ENCODE measurements at regions not wholly inside any gene's neighbourhood (a gene's known extent, or its start where the extent isn't known, plus 50 kb on each side); places are given as distances from the start of the nearest gene placed in this dataset.
A peak's percentile ranks its signal among the peaks of the same experiment; 100 is the strongest.

DNA sequence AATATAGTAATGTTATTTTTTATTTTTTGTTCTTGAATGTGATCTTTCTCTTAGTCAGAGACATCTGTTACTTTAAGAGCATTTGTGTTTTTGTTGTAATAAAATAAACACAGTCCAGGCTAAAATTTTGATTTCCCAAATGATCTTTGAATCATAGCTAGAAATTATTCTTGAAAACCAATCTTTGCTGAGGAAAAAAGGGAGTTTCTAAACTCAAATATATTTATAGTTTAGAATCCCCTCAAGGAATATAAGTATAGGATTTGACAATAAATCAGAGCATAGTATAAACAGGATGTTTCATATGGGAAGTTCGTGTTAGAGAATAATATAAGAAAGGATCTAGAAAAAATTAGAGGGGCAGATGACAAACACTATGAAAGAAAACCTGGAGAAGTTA lies 118.8 kb upstream of the ADAMTS19 start:
- no peak for DNase-seq (ENCODE audit: low read depth in 2 of 2)

DNA sequence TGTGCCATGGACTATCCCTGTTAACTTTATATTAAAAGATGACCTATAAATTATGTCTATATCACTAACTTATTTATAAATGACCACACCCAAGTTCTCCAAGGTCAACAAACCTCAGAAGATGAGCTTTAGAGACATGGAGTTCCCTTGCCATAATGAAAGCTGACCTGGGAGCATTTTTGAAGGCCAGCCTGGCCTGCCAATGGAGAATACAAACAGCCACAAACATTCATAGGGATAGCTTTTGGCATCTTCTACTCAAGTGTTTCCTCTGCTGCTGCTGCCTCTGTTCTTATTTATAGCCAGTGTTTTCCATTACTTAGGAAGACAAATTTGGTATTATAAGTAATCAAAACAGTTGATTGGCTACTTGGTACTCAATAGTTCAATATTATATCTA lies 117.3 kb upstream of the ADAMTS19 start:
- DNase-seq (ENCODE audit: low read depth in 2 of 2) = no peak

DNA sequence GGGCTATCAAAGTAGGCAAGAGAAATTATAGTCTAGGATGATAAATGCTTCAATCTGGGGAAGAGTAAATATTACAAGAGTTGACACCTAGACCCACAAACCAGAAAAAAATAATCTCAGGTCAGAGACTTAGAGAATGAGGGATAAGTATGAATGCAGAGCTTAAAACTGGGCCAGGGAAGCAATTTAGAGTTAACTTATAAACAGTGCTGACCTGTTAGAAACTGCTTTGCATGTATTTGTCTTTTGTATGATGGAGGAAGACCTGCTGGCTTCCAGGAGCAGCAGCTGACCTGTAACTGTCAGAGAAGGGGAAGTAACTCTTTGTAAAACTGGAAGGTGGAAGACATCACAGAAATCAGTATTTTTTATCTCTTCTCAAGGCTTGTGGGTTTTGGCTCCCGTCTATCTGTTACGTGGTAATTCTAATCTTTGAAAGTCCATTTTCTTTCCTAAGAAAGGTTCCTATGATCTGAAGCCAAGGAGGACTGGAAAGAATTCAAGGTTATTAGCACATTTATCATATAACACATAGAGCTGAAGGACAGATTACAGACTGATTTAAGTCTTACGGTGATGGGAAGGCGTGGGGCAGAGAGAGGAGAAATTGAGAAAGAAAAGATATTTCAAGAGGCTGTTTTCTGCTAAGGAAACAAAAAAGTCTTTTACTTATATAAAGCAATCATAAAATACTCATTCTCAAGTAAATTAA lies 114.7 kb upstream of the ADAMTS19 start:
- no peak for DNase-seq (ENCODE audit: low read depth in 2 of 2)

DNA sequence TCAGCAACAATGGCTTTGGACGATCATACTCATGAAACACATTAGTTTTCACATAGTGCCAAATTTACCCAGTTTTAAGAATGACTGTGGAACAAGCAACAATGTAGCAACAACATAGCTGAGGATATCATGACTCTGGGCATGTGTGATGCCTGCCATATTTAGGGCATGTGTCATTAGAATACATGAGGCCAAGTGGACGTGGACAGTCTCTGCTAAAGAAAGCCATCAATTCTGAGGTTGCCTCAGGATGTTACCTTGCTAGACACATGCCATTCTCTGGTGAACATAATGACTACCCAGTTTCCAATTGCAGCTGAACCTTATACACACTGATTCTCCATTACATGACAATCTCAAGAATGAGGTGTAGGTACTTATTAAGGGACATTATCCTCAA lies 103.3 kb upstream of the ADAMTS19 start:
- no peak for DNase-seq (ENCODE audit: low read depth in 2 of 2)

DNA sequence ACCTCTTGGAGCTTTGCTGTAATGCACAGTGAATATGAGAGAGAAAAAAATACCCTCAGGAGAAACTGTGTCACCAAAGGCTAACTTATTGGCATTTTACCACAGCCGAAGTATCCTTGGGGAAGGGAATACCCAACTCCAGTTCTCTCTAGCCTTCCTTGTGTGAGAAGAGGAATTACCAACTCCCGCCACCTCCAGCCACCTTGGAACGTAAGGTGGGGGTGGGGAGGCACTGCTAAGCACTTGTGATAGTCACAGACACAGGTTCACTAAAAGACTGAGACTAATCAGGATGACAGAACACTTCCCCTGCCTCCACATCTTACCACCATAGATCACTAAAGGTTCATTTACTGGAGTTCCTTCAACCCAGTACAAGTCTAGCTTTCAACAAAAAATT lies 102.0 kb upstream of the ADAMTS19 start:
- no peak for DNase-seq (ENCODE audit: low read depth in 2 of 2)

DNA sequence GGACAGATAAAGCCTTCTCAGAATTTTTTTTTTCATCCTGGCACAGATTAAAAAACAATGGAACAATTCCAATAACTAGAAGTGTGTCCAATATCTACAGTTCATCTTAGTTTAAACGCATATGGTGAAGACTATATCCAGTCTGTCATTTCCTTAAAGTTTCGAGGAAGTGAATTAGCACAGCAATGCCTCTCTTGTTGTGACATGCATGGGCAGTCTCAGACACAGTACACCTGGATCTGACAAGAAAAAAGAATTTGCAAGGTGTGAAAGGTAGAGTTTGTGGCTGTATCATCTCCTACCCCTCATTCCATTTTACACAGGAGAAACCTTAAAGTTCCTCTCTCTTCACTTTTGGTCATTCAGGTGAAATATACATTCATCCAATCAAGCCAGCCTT lies 100.6 kb upstream of the ADAMTS19 start:
- DNase-seq (ENCODE audit: low read depth in 2 of 2) = no peak

DNA sequence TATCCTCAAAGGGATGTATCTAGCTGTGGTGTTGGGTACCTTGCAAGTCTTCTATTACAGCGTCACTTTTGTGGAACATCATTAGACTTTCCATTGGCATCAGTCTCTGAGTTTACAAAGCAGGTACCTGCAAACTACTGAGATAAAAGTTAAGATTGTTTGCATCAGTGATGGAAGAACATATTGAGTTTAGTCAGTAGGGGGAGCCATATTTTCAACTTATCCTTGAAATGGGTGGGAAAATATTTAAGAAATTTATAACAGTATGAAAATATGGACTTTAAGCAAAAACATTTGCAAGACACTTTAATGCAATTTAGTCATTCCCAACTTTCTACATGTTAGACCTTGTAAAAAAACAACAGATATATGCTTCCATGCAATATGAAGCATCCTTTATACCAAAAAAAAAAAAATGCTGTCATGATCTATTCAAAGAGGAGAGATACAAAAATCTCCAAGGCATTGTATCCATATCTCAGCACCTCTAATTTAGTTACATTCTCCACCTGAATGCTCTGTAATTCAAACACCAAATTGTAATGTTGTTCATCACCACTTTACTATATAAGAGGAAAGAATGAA lies 98.6 kb upstream of the ADAMTS19 start:
- peak in 1 of 2 donors; percentile 1 for DNase-seq (ENCODE audit: low read depth in 2 of 2)

DNA sequence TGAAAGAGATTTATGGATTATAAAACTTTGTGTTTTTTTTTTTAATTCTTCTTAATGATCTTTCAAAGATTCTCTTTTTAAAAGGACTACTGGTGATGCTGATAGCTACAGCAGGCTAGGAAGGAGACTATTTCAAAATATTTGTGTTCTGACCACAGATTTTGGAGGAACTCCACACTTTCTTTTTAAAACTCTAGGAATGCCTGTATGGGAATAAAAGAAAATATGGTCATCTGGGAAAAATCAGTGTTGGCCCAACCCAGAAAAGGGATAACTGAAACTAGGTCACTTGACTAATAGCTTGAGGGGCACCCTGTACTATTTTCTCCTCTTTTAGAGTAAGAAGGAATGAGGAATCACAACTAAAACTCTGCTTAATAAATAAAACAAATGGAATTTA lies 97.6 kb upstream of the ADAMTS19 start:
- DNase-seq (ENCODE audit: low read depth in 2 of 2) = no peak

DNA sequence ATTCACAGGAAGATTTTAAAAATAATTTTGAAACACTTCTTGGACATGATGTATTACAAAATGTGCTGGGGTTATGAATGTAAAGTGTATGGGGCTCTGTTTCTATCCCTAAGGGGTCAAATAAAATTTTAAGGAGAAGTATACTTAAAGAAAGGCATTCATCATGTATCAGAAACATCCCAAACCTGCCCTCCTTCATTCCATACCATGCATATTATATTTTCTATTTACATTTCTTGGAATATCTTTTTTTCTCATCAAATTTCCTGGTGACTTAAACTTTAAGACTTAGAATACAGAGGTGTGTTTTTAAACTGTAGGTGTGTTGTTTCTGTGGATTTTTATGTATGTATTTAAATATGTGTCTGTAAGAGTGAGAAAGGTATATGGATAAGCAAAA lies 96.1 kb upstream of the ADAMTS19 start:
- no peak for DNase-seq (ENCODE audit: low read depth in 2 of 2)

DNA sequence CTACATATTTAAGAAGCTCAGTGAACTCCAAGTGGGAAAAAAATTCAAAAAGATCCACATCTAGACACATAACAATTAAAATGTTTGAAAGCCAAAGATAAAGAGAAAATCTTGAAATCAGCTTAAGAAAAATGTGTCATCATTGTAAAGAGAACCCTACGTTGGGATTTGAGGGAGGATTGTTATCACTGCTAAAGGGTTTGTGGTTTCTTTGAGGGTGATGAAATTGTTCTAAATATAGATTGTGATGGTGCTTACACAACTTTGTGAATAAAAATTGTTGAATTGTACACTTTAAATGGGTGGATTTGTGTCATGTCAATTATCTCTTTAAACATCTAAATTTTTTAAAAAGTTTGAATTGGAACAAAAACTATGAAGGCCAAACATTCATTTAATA lies 92.2 kb upstream of the ADAMTS19 start:
- no peak for DNase-seq (ENCODE audit: low read depth in 2 of 2)

DNA sequence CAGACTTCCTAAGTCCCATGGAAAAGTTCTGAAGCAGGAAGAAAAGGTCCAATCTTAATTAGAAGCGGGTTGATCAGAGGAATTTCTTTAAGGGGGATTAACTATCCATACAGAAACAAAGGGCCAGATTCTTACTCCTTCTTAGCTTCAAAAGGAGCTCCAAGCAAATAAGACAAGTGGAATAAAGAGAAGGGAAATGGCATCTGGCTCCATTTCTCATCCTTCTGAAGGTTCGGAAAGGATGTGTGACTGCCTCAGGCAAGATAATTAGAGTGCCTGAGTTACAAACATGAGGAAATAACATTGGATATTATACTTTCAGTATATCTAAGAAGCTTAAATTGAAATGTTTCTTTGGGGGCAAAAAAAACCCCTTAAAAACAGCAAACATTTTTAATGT lies 88.1 kb upstream of the ADAMTS19 start:
- DNase-seq (ENCODE audit: low read depth in 2 of 2) = no peak

DNA sequence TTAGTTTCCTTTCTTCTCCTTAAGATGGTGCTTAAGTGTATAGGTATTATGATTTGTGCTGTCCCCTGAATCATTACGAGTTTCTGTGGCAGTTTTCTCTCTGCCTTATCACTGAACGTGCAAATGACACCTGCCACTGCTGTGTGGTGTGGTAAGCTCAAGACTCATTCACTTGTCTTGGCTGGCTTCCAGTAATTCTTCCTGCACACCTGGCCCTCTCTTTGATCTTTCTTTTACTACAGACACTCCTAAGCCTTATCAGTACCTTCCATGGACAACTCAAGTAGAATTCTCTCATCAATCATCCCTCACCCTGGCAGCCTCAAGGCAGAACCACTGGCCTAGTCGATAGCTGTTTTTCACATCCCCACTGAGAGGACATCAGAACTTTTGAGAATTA lies 82.6 kb upstream of the ADAMTS19 start:
- no peak for DNase-seq (ENCODE audit: low read depth in 2 of 2)

DNA sequence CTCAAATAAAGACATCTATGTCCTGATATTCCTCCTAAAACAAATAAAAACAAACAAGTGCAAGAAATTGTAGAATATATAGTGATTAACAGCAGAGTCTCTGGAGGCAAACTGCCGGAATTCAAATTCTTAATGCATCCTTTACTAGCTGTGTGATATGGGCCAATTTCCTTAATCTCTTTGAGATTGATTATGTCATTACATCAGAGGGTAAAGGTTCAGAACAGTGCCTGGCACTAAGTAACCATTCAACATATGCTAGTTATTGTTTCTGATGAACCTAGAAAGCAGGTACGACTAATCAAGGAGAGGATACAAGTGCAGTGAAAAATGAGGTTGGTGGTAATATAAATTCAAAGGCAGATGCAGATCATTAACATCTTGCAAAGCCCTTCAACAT lies 81.1 kb upstream of the ADAMTS19 start:
- no peak for DNase-seq (ENCODE audit: low read depth in 2 of 2)

DNA sequence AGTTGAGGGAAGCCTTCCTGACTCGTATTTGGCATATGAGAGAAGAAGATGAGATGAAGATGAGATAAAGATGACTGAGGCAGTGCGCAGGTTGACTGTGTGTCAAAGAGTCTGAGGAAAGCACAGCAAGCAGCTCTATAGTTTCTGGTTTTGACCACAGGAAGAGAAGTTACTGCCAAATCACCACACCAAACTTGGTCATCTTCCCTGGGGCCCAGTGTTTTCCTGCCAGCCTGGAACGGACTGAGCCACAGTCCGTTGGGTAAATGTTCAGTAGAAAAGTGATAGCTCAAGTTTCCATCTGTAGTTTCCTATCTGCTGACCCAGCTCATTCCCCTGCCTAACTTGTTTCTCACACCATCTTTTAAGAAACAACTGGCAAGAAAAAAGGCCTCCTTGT lies 80.7 kb upstream of the ADAMTS19 start:
- DNase-seq (ENCODE audit: low read depth in 2 of 2) = no peak

DNA sequence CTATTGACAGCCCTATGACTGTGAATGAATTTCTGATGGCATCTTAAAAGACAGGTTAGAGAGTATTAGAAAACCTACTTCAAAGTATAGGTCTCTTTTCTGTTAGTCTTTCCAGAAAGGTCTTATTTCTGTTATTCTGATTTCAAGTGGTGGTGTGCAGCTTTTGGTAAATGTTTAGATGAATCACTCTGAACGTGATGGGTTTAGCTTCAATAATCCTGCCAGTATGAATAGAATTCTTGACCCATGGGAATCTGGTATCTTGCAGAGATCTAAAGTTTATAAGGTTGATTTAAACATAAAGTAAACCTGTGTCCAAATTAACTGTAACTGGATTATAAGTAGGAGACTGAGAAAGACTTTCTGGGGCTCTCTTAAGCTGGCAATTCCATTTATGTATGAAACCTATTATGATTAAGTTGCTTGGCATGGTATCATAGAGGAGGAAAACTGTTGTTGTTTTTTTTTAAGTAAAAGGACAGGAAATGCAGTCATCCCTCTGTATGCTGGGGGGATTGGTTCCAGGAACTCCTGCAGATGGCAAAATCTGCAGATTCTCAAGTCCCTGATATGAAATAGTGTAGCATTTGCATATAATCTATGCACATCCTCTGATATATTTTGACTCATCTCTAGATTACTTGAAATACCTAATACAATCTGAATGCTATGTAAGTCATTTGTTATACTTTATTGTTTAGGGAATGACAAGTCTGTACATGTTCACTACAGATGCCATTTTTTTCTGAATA lies 77.0 kb upstream of the ADAMTS19 start:
- DNase-seq (ENCODE audit: low read depth in 2 of 2) = no peak

DNA sequence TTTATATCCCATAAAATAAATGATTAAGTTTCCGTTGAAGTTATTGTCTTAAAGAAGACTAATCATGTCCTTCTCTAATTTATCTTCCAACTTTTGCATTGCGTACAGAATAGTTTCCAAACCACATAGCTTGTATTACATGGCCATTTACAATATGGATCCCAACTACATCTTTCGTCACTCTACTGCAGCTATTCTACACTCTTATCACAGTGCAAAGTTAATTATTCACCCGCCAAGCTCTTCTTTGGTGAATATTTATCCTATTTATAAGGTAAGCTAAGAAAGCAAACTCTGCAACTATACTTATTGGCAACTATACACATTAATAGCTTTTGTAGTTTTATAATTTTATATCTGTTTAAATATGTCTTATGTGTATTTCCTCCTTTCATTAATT lies 75.9 kb upstream of the ADAMTS19 start:
- DNase-seq (ENCODE audit: low read depth in 2 of 2) = no peak

DNA sequence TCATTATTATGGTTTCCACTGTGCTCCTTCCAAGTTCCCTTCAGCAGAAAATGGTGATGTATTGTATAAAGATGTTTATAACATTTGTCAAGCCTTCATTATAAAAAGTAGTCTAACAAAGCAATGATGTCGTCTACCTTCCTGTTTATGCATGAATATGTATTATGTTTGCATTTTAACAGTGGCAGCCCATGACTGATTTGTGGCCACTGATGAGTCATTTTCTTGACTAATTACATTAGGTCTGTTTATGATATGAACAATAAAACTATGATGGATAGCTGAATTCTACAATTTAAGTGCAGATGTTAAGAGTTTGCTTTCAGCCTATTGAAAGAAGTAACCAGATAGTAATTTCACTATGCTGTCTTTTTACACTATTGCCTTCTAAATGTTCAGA lies 75.4 kb upstream of the ADAMTS19 start:
- no peak for DNase-seq (ENCODE audit: low read depth in 2 of 2)

DNA sequence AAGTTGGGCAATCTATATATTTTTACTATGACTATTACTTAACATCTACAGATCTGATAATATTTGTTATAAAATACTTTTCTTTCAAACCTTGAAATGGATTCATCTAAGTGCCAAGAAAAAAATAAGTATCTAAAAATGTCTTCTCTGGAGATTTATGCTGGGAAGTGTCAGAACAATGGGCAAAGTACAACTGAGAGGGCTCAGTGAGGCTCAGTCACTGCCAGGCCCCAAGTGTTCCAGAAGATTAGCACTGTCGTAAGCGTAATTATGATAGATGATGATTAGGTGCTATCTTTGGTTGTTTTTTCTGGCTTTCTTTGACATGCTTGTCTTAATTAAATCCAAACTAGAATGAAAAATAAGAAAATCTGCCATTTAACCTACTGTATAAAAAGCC lies 72.2 kb upstream of the ADAMTS19 start:
- no peak for DNase-seq (ENCODE audit: low read depth in 2 of 2)

DNA sequence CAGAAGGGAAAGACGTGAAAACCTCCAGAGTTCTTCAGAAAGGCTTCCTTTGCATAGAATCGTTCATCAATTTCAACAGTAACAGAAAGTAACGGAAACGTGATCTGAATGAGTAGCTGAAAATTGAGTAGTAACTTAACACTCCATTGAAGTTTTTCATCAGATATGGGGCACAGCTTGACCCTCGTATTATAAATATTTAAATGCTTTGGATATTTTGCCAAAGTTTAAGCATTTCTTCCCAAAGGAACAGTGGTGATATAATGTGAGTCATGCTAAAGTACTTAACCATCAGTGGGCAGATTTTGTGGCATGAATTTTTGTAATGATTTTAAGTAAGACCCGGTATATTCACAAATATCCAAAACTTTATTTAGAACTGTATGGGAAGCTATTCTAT lies 67.4 kb upstream of the ADAMTS19 start:
- DNase-seq (ENCODE audit: low read depth in 2 of 2) = no peak

DNA sequence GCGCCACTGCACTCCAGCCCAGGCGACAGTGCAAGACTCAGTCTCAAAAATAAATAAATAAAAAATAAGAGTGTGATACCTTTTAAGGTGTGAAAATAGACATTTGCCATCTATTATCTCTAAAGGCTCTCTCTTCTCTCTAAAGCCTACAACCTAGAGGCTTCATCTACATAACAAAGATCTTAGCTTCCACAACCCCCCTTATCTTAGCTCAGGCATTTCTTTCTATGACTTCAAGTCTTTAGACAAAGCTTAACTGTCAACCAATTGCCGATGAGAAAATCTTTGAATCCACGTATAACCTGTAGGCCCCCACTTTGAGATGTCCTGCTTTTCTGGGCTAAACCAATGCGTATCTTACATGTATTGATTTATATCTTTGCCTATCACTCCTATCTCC lies 64.9 kb upstream of the ADAMTS19 start:
- DNase-seq (ENCODE audit: low read depth in 2 of 2) = no peak

DNA sequence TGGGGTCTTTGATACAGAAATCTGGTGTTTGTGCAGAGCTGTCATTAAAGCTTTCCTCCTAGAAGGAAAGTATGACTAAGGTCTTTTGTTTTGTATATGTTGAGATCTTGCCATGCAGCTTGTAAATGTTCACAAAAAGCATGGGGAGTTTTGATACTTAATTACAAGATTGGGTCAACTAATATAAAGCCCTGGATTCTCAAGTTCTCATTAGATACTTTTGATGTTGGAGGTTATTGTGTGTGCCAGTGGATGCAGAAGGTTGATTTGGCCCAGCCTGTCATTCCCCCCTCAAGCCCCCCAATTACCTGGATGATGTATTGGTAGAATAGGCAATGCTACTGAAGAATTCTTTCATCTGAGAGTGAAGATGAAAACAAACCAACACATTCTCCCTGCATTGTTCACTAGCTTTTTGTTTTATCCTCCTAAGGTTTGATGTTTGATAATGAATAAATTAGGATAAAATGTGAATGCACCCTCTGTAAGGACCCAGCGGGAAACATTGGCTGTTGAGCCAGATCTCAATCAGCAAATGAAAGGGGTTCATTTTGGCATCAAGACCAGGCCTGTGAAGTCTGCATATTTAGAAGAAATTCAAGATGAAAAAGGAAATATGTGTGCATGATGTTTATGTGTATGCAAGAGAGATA lies 61.9 kb upstream of the ADAMTS19 start:
- DNase-seq (ENCODE audit: low read depth in 2 of 2) = no peak

DNA sequence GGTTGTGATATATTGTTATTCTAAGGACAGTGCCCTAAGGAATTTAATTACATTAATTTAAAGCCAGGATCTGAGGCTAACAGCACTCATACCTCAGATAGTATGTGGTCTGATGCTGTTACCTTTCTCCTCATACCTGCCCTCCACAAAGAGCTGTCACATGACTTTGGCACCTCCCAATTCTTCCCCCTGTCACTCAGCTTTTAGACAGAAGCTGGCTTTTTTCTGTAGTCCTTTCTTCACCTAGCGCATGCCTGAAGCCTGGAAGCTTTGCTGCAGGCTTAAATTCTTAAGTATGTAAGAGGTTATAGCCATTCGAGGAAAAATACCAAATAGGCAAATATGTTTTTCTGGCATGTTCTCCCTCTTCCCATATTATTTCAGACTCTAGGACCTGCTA lies 61.0 kb upstream of the ADAMTS19 start:
- no peak for DNase-seq (ENCODE audit: low read depth in 2 of 2)

Data from dermis microvascular lymphatic vessel endothelial cell (primary cell).